Upper lobe of left lung (tissue), 6 donors: ENCODE measurements at regions not wholly inside any gene's neighbourhood (a gene's known extent, or its start where the extent isn't known, plus 50 kb on each side); places are given as distances from the start of the nearest gene placed in this dataset.

Source experiments
- ATAC-seq, 2 donors: fragments of 200-7000 bp; cut with Tn5 transposase; one replicate each; pipeline ENCODE4 v1.9.1; 2022; ENCODE audit warnings: mild to moderate bottlenecking in 2 of 2, moderate library complexity in 2 of 2; ENCODE audit not compliant: low FRiP score in 2 of 2
- DNase-seq, 2 donors: peaks; one replicate each; pipeline ENCODE4 v3.0.0-alpha.2; 2019 to 2020
- H3K27ac ChIP-seq, 4 donors: fragments of 200-600 bp; sonication (generic); one replicate each; pipeline ENCODE4 v1.5.1; 2016 to 2019
- H3K27me3 ChIP-seq, 4 donors: fragments of 200-600 bp; sonication (generic); one replicate each; pipeline ENCODE4 v1.5.1; 2017 to 2019
- H3K36me3 ChIP-seq, 4 donors: fragments of 200-600 bp; sonication (generic); one replicate each; pipeline ENCODE4 v1.5.1; 2016 to 2019
- H3K4me1 ChIP-seq, 4 donors: fragments of 200-600 bp; sonication (generic); one replicate each; pipeline ENCODE4 v1.5.1; 2018 to 2019
- H3K4me3 ChIP-seq, 4 donors: fragments of 200-600 bp; sonication (generic); one replicate each; pipeline ENCODE4 v1.5.1; 2017 to 2019; ENCODE audit warnings: mild to moderate bottlenecking in 2 of 4, moderate library complexity in 1 of 4
- H3K9me3 ChIP-seq, 4 donors: fragments of 200-600 bp; sonication (generic); one replicate each; pipeline ENCODE4 v1.5.1; 2018 to 2019
- CTCF ChIP-seq, 6 experiments: fragments of 450-650 bp in 4 of 6; fragments of 200-600 bp in 2 of 6; sonication (generic) in 2 of 6; IDR thresholded peaks; one replicate each; pipeline ENCODE4 v1.5.1; 2016 to 2019; ENCODE audit warnings: antibody characterized with exemption in 6 of 6
- EP300 ChIP-seq, 4 donors: sonication (generic); formaldehyde crosslinking; IDR thresholded peaks; one replicate each; pipeline ENCODE4 v1.5.1; 2017; ENCODE audit warnings: antibody characterized with exemption in 4 of 4, control low read depth in 2 of 4
- POLR2A ChIP-seq, 4 donors: fragments of 450-650 bp; IDR thresholded peaks; one replicate each; pipeline ENCODE4 v1.5.1; 2016 to 2017; ENCODE audit warnings: antibody characterized with exemption in 4 of 4, mild to moderate bottlenecking in 2 of 4
- POLR2AphosphoS5 ChIP-seq, 2 donors: sonication (generic); formaldehyde crosslinking; IDR thresholded peaks; one replicate each; pipeline ENCODE4 v1.5.1; 2017; ENCODE audit warnings: antibody characterized with exemption in 2 of 2
- WGBS, 2 donors: methylation state at CpG; one replicate each; pipeline ENCODE4 v1.1.5; 2017 to 2018; 5-methylcytosine and 5-hydroxymethylcytosine counted together
- donor health status: DM: no; HTN: no; CAD: no; lungs with moderate emphysema.
- donor health status: DM: no; HTN: yes; CAD: no; lungs with severe emphysema.

GRCh38 chr10:92758594-92758993 lies 68.8 kb downstream of the HHEX start:
- WGBS, 2 donors = 91 to 93% methylated on average over 1 of the region's 1 CpG
- H3K4me3 ChIP-seq = no peak overlapping the region
- H3K27ac ChIP-seq = no peak overlapping the region
- ATAC-seq = no peak
- no peak for TF ChIP-seq POLR2AphosphoS5 (IDR thresholded peaks at IDR 0.05)
- TF ChIP-seq POLR2A (IDR thresholded peaks at IDR 0.05) = no peak
- TF ChIP-seq CTCF (IDR thresholded peaks at IDR 0.05) = no peak
- TF ChIP-seq EP300 (IDR thresholded peaks at IDR 0.05) = no peak
- H3K4me1 ChIP-seq = peaks cover 31 to 48% (median 39%) of the 10 kb centered on the region in 4 donors
- no peaks in the 10 kb centered on the region for H3K9me3 ChIP-seq
- DNase-seq = no peak
- H3K36me3 ChIP-seq = no peaks in the 10 kb centered on the region
- no peaks in the 10 kb centered on the region for H3K27me3 ChIP-seq

GRCh38 chr10:92760609-92761008 lies 70.9 kb downstream of the HHEX start:
- TF ChIP-seq POLR2A (IDR thresholded peaks at IDR 0.05) (no peak), POLR2AphosphoS5 (IDR thresholded peaks at IDR 0.05) (no peak), EP300 (IDR thresholded peaks at IDR 0.05) (no peak), CTCF (IDR thresholded peaks at IDR 0.05) (no peak)
- H3K4me1 ChIP-seq = peaks cover 22 to 40% (median 35%) of the 10 kb centered on the region in 4 donors
- no peak for DNase-seq
- 25 to 42% methylated on average over 1 of the region's 1 CpG for WGBS, 2 donors
- H3K27me3 ChIP-seq = no peaks in the 10 kb centered on the region
- no peaks in the 10 kb centered on the region for H3K9me3 ChIP-seq
- no peaks in the 10 kb centered on the region for H3K36me3 ChIP-seq
- peak overlapping the region in 2 of 4 donors; percentile 20 to 75 for H3K27ac ChIP-seq
- ATAC-seq = no peak
- no peak overlapping the region for H3K4me3 ChIP-seq

- H3K27me3 ChIP-seq = no peaks in the 10 kb centered on the region
- no peaks in the 10 kb centered on the region for H3K9me3 ChIP-seq
- ATAC-seq = no peak
- 90 to 97% methylated on average over 4 of the region's 4 CpGs for WGBS, 2 donors
- TF ChIP-seq POLR2A (IDR thresholded peaks at IDR 0.05) = no peak
- no peak for TF ChIP-seq POLR2AphosphoS5 (IDR thresholded peaks at IDR 0.05)
- no peak for TF ChIP-seq CTCF (IDR thresholded peaks at IDR 0.05)
- no peak for TF ChIP-seq EP300 (IDR thresholded peaks at IDR 0.05)
- no peaks in the 10 kb centered on the region for H3K36me3 ChIP-seq
- H3K4me1 ChIP-seq = peaks cover 15 to 31% (median 27%) of the 10 kb centered on the region in 4 donors
- H3K27ac ChIP-seq = no peak overlapping the region
- no peak for DNase-seq
- no peak overlapping the region for H3K4me3 ChIP-seq
These were observed 71.8 kb downstream of the HHEX start for GRCh38 chr10:92761571-92761970.

- Histone ChIP-seq H3K4me1 (peaks cover 0 to 17% (median 10%) of the 10 kb centered on the region in 4 donors), H3K4me3 (no peak overlapping the region), H3K36me3 (no peaks in the 10 kb centered on the region), H3K27ac (no peak overlapping the region), H3K27me3 (no peaks in the 10 kb centered on the region), H3K9me3 (no peaks in the 10 kb centered on the region)
- TF ChIP-seq CTCF (IDR thresholded peaks at IDR 0.05) (no peak), POLR2AphosphoS5 (IDR thresholded peaks at IDR 0.05) (no peak)
- 83 to 91% methylated on average over 4 of the region's 4 CpGs for WGBS, 2 donors
- ATAC-seq (no peak), DNase-seq (no peak)
These were observed 73.9 kb downstream of the HHEX start for GRCh38 chr10:92763634-92764155.

- peaks cover 0 to 3% (median under 1%) of the 10 kb centered on the region in 4 donors for H3K4me1 ChIP-seq
- 93 to 94% methylated on average over 2 of the region's 2 CpGs for WGBS, 2 donors
- no peak for DNase-seq
- no peaks in the 10 kb centered on the region for H3K9me3 ChIP-seq
- H3K4me3 ChIP-seq = no peak overlapping the region
- no peak for ATAC-seq
- H3K36me3 ChIP-seq = no peaks in the 10 kb centered on the region
- no peaks in the 10 kb centered on the region for H3K27me3 ChIP-seq
- TF ChIP-seq POLR2A (IDR thresholded peaks at IDR 0.05) = no peak
- no peak for TF ChIP-seq EP300 (IDR thresholded peaks at IDR 0.05)
- TF ChIP-seq POLR2AphosphoS5 (IDR thresholded peaks at IDR 0.05) = no peak
- TF ChIP-seq CTCF (IDR thresholded peaks at IDR 0.05) = no peak
- no peak overlapping the region for H3K27ac ChIP-seq
These were observed 76.7 kb downstream of the HHEX start for GRCh38 chr10:92766451-92766850.
